Activated T-helper 1 cell treated with anti-CD3 and anti-CD28 coated beads, Interleukin-12 subunit alpha, Interleukin-12 subunit beta, Interleukin-2, Interleukin-4 antibody, amounts not matched to agents 30 ng/mL and 10 ng/mL and 1 ng/mL, durations not matched to agents 14 hours and 24 hours and 36 hours (primary cell): ENCODE measurements at regions not wholly inside any gene's neighbourhood (a gene's known extent, or its start where the extent isn't known, plus 50 kb on each side); places are given as distances from the start of the nearest gene placed in this dataset.
A peak's percentile ranks its signal among the peaks of the same experiment; 100 is the strongest.

ENCODE experiments used
- DNase-seq: peaks from one replicate; pipeline ENCODE4 v3.0.0; 2021; ENCODE audit warnings: low spot score
- H3K27ac Mint-ChIP-seq: one replicate; pipeline ENCODE4 v1.8.0; 2021; ENCODE audit warnings: mild to moderate bottlenecking, mixed read lengths
- H3K27me3 Mint-ChIP-seq: one replicate; pipeline ENCODE4 v1.8.0; 2022; ENCODE audit warnings: mild to moderate bottlenecking, moderate library complexity, mixed read lengths; ENCODE audit not compliant: insufficient read depth
- H3K36me3 Mint-ChIP-seq: one replicate; pipeline ENCODE4 v1.8.0; 2021; ENCODE audit warnings: low read depth, mixed read lengths
- H3K4me1 Mint-ChIP-seq: one replicate; pipeline ENCODE4 v1.8.0; 2021; ENCODE audit warnings: low read depth, mixed read lengths
- H3K4me3 Mint-ChIP-seq: one replicate; pipeline ENCODE4 v1.8.0; 2021; ENCODE audit warnings: mild to moderate bottlenecking, moderate library complexity, mixed read lengths
- H3K9me3 Mint-ChIP-seq: one replicate; pipeline ENCODE4 v1.8.0; 2021; ENCODE audit warnings: mixed read lengths
- intact Hi-C: fragments of 100-400 bp; cut with micrococcal nuclease; formaldehyde crosslinking; loops from one replicate; pipeline ENCODE4 v1.15.1; 2024

DNA sequence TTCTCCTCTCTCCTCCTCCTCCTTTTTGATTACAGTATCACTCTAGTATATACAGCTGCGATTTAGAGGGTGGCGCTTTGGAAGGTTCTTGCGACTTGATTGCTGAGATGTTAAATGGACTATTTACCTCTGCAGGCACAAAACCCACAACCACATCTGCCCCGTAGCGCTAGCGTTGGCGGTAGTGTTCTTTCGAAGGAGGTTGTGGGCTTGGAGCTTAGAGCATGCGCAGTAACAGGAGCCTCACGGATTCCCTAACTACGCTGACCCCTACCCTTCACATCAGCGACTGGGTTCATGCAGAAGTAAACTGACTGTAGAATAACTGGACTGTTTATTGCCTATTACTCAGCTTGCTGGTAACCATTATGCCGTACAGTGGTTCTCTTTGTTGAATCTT is 58.0 kb downstream of the CGGBP1 start:
- H3K27ac Mint-ChIP-seq = no peak overlapping the region
- H3K36me3 Mint-ChIP-seq = no peaks in the 10 kb centered on the region
- intact Hi-C loops = loop anchor here (5.0 to 10.0 kb wide), 5 partner anchors 209 to 1026 kb away; partner anchors contain the start of gene HTR1F
- no peaks in the 10 kb centered on the region for H3K9me3 Mint-ChIP-seq
- peak overlapping the region; percentile 42 for H3K4me3 Mint-ChIP-seq
- H3K4me1 Mint-ChIP-seq = peaks cover 30% of the 10 kb centered on the region
- peaks cover 15% of the 10 kb centered on the region for H3K27me3 Mint-ChIP-seq
- DNase-seq = no peak

DNA sequence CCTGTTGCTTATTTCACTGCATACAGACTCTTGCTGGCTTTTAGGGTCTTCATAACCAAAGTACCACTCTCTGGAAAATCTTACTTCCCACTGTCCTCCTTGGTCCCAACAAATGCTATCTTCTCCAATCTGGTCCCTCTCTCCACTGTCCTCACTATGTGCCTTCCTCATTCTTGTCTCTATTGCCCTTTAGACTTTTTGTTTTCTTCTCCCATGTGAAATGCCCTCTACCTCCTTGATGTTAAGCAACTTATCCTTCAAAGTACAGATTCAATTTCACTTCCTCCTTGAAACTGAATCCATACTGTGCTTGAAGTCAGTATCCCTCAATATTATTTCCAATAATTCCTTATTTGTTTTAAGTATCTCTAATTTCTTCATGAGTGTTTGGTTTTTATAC is 60.8 kb downstream of the CGGBP1 start:
- no peaks in the 10 kb centered on the region for H3K9me3 Mint-ChIP-seq

DNA sequence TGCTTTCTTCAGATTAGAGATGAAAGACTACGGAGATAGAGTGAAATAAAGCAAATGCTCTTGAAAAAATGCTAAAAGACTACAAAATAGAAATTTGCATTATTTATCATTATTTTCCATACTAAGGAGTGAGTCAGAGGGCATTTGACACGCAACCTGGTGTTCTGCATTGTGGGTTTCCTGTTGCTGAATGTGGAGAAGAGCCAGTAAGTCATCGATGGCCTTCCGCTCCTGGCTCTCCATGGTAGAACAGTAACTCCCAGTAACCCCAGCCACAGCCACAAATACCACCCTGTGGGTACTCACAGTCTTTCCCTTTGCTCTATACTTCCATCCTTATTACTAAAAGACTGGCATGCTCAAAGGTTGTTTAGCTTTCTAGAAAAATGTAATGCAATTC is 61.5 kb downstream of the CGGBP1 start:
- Mint-ChIP-seq H3K36me3 (no peaks in the 10 kb centered on the region), H3K4me1 (peaks cover 30% of the 10 kb centered on the region), H3K4me3 (peak overlapping the region; percentile 34), H3K27me3 (peaks cover 13% of the 10 kb centered on the region), H3K27ac (peak overlapping the region; percentile 56), H3K9me3 (no peaks in the 10 kb centered on the region)
- DNase-seq = peak; percentile 31
- intact Hi-C loops = loop anchor here (1.0 kb wide), 2 partner anchors 22 to 62 kb away; partner anchors contain the start of genes CGGBP1 and ZNF654

More for the DNA sequence above, 60.8 kb downstream of the CGGBP1 start:
- H3K36me3 Mint-ChIP-seq = no peaks in the 10 kb centered on the region
- peaks cover 13% of the 10 kb centered on the region for H3K27me3 Mint-ChIP-seq
- intact Hi-C loops = loop anchor here (1.0 kb wide), 2 partner anchors 21 to 61 kb away; partner anchors contain the start of genes CGGBP1 and ZNF654
- DNase-seq = no peak
- H3K27ac Mint-ChIP-seq = no peak overlapping the region
- peaks cover 30% of the 10 kb centered on the region for H3K4me1 Mint-ChIP-seq
- H3K4me3 Mint-ChIP-seq = no peak overlapping the region

DNA sequence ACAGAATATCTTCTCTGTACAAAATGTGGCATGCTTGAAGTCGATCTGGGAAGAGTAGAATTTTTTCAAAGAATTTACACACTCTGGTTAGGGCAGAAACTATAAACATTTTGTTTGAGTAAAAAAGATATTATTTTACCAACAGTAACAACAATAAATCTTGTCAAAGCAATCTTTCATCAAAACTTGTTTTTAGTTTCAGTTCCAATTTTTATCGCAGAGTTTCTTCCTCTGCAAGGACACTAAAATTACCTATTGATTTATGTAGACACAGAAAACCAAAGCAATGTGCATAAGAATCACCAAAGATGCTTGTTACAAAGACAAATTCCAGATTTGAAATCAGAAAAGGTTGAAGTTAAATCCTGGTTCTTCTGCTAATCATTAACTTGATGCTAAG is 61.9 kb downstream of the CGGBP1 start:
- peaks cover 30% of the 10 kb centered on the region for H3K4me1 Mint-ChIP-seq
- intact Hi-C loops = loop anchor here (1.0 kb wide), 2 partner anchors 22 to 62 kb away; partner anchors contain the start of genes CGGBP1 and ZNF654
- peak overlapping the region; percentile 34 for H3K4me3 Mint-ChIP-seq
- no peaks in the 10 kb centered on the region for H3K36me3 Mint-ChIP-seq
- H3K27ac Mint-ChIP-seq = peak overlapping the region; percentile 56
- peaks cover 13% of the 10 kb centered on the region for H3K27me3 Mint-ChIP-seq
- H3K9me3 Mint-ChIP-seq = no peaks in the 10 kb centered on the region
- DNase-seq = no peak

DNA sequence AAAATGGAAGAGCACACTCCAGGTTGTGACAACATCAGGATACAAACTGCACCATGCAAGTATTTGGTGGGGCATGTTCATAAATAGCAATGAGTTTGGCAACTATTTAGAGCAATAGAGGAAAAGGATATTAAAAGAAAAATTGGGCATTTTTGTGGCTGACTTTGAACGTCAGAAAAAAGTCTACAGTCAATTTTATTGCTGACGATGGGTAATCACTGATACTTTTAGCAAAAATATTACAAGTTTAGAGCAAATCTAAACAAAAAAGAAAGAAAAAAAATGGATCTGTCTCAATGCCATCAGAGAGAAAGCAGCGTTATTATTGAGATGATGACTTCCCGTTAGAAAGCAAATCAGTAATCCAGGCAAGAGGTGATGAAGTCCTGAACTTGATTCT is 65.2 kb downstream of the CGGBP1 start:
- Mint-ChIP-seq H3K27me3 (peaks cover 4% of the 10 kb centered on the region), H3K27ac (no peak overlapping the region), H3K4me1 (peaks cover 16% of the 10 kb centered on the region), H3K36me3 (no peaks in the 10 kb centered on the region), H3K4me3 (no peak overlapping the region), H3K9me3 (no peaks in the 10 kb centered on the region)
- DNase-seq = no peak
- intact Hi-C loops = no loop called here

DNA sequence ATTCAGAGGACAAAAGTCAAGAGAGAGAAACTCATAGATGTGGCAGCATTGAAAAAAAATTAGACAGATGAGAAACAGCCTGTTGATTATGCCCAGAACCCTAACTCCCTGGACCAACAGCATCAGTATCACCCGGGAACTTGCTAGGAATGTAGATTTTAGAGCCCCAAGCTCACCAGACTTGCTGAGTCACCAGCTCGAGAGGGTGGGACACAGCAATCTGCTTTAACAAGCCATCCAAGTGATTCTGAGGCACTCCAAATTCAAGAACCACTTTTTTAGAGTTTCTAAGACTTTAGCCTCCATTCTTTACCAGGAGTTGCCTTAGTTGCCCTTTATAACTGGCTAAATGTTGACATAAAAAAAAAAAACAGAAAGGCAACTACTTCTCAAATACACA is 70.9 kb downstream of the CGGBP1 start:
- intact Hi-C loops = no loop called here
- H3K4me1 Mint-ChIP-seq = no peaks in the 10 kb centered on the region
- no peak overlapping the region for H3K4me3 Mint-ChIP-seq
- H3K27me3 Mint-ChIP-seq = peaks cover 3% of the 10 kb centered on the region
- no peak overlapping the region for H3K27ac Mint-ChIP-seq
- H3K9me3 Mint-ChIP-seq = no peaks in the 10 kb centered on the region
- no peak for DNase-seq
- H3K36me3 Mint-ChIP-seq = no peaks in the 10 kb centered on the region

DNA sequence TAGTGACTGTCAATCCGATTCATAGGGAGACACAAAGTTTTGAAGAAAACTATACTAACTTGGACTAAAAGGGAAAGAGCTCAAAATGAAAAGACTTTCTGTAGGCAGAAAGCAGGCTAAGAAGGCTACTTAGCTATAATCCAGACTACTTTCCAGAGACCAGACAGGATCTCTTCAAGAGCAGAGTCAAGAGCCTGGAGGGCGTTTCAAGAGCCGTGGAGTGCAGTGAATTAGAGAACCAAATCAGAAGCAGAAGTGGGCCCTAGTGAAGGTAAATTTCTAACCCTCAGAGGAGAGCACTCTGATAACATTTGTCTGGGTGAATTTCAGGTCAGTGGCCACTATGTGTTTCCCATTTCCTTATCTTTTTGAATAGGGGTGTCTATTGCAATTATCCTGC is 76.4 kb downstream of the CGGBP1 start:
- H3K27me3 Mint-ChIP-seq = peaks cover 3% of the 10 kb centered on the region
- no peak overlapping the region for H3K4me3 Mint-ChIP-seq
- intact Hi-C loops = no loop called here
- H3K36me3 Mint-ChIP-seq = no peaks in the 10 kb centered on the region
- DNase-seq = no peak
- no peak overlapping the region for H3K27ac Mint-ChIP-seq
- H3K9me3 Mint-ChIP-seq = no peaks in the 10 kb centered on the region
- no peaks in the 10 kb centered on the region for H3K4me1 Mint-ChIP-seq

DNA sequence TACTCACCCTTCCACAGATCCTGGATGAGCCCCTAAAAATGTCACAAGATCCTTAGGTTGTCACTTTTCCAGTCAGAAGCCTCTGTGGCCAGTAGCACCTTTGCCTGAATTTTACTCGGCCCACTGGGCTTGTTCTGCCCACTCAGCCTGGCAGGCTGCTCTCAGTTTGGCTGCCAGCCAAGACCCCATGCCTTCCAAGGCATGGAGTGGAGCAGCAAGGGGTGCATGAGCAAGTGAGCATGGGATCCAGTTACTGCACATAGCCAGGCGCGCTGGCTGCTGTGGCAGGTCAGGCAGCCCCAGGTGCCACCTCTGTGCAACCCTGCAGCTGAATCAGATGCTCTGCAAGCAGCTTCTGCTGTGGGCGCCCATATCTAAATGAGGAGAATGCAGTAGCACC is 79.3 kb downstream of the CGGBP1 start:
- peaks cover 5% of the 10 kb centered on the region for H3K27me3 Mint-ChIP-seq
- no peak overlapping the region for H3K4me3 Mint-ChIP-seq
- no peak for DNase-seq
- no peaks in the 10 kb centered on the region for H3K4me1 Mint-ChIP-seq
- H3K36me3 Mint-ChIP-seq = no peaks in the 10 kb centered on the region
- no peak overlapping the region for H3K27ac Mint-ChIP-seq
- intact Hi-C loops = no loop called here
- no peaks in the 10 kb centered on the region for H3K9me3 Mint-ChIP-seq

DNA sequence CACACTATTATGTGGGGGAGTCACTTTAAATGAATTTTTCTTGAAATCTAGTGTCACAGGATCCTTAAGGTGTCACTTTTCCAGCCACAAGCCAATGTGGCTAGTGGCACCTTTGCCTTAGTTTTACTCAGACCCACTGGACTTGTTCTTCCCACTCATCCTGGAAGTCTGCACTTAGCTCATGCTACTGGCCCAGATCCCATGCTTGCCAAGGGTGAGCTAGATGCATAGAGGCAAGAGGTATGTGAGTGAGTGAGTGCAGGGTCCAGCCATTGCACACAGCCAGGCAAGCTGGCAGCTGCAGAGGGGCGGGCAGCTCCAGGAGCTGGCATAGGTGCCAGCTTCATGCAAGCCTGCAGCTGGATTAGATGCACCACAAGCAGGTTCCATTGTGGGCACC is 81.0 kb downstream of the CGGBP1 start:
- Mint-ChIP-seq H3K36me3 (no peaks in the 10 kb centered on the region), H3K9me3 (no peaks in the 10 kb centered on the region), H3K4me1 (no peaks in the 10 kb centered on the region), H3K4me3 (no peak overlapping the region), H3K27me3 (peaks cover 5% of the 10 kb centered on the region), H3K27ac (no peak overlapping the region)
- intact Hi-C loops = no loop called here
- DNase-seq = no peak

DNA sequence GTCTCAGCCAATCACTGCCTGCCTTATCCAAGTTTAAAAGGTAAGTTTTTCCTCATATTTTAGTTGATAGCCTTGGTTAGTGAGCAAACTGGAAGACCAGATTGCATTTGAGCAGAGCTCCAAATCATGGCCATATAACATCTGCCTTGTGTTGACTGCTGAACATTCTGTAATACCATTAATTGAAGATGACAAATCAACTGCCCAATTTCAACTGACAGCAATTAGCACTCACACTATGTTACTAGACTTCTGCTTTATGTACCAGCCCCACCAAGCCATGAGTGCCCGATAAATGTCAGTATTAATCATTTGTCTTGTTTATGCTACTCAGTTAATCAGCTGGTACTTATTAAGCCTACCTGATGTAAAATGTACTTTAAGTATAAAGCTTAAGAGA is 83.1 kb downstream of the CGGBP1 start:
- no peaks in the 10 kb centered on the region for H3K9me3 Mint-ChIP-seq
- no peaks in the 10 kb centered on the region for H3K36me3 Mint-ChIP-seq
- no peak for DNase-seq
- intact Hi-C loops = no loop called here
- no peaks in the 10 kb centered on the region for H3K4me1 Mint-ChIP-seq
- peaks cover 5% of the 10 kb centered on the region for H3K27me3 Mint-ChIP-seq
- no peak overlapping the region for H3K27ac Mint-ChIP-seq
- H3K4me3 Mint-ChIP-seq = no peak overlapping the region

DNA sequence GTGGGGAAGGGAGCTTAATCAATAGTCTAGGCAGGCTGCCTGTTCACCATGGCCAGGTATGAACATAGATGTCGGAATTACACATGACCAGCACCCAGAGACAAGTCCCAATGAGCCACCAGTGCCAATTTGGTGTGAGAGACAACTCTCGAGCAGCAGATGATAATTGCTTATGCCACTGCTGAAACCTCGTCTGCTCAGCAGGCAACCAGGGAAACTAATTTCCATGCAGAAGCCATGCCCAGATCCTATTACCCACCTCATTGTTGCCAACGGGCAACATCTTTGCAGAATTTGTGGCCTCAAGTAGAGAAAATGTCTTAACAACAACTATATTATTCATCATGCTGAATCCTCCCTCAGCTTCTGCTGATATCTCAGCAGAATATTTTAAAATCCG is 84.9 kb downstream of the CGGBP1 start:
- intact Hi-C loops = loop anchor here (2.0 kb wide), 1 partner anchor 51 kb away; no protein-coding TSS in a partner anchor
- DNase-seq = no peak
- Mint-ChIP-seq H3K27ac (no peak overlapping the region), H3K4me3 (no peak overlapping the region), H3K36me3 (no peaks in the 10 kb centered on the region), H3K9me3 (no peaks in the 10 kb centered on the region), H3K27me3 (peaks cover 7% of the 10 kb centered on the region), H3K4me1 (no peaks in the 10 kb centered on the region)

DNA sequence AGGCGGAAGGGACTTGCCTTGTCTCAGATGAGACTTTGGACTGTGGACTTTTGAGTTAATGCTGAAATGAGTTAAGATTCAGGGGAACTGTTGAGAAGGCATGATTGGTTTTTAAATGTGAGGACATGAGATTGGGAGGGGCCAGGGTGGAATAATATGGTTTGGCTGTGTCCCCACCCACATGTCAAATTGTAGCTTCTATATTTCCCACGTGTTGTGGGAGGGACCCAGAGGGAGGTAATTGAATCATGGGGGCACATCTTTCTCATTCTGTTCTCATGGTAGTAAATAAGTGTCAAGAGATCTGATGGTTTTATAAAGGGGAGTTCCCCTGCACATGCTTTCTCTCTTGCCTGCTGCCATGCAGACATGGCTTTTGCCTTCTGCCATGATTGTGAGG is 89.2 kb downstream of the CGGBP1 start:
- intact Hi-C loops = no loop called here
- no peak for DNase-seq
- H3K9me3 Mint-ChIP-seq = no peaks in the 10 kb centered on the region
- H3K4me3 Mint-ChIP-seq = no peak overlapping the region
- no peaks in the 10 kb centered on the region for H3K36me3 Mint-ChIP-seq
- H3K4me1 Mint-ChIP-seq = no peaks in the 10 kb centered on the region
- H3K27ac Mint-ChIP-seq = no peak overlapping the region
- peaks cover 2% of the 10 kb centered on the region for H3K27me3 Mint-ChIP-seq

DNA sequence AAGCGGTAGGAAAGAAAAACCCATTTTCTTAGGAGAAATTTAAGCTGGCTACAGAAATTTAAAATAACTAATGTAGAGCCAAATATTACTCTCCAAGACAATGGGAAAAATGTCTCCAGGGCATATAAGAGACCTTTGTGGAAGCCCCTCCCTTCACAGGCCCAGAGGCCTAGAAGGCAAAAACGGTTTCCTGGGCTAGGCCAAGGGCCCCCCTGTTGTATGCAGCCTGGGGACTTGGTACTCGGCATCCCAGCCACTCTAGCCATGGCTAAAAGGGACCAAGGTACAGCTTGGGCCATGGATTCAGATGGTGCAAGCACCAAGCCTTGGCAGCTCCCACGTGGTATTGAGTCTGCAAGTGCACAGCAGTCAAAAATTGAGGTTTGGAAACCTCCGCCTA is 90.1 kb downstream of the CGGBP1 start:
- Mint-ChIP-seq H3K36me3 (no peaks in the 10 kb centered on the region), H3K27me3 (peaks cover 2% of the 10 kb centered on the region)
- intact Hi-C loops = no loop called here

DNA sequence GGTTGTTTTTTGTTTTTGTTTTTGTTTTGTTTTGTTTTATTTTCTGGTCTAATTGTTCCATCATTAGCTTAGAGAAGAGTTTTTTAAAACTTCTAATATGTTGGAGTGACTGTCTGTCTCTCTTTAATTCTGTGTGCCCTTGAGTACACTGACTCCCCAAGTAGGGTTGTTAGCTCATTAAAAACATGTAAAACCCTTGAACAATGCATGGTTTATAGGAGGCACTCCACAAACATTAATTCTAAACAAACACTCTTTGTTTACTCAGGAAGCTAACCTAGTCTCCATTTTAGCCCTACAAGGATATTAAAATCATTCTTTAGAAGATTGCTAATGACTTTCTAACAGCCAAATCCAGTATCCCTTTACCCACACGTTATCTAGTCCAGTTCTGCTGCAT is 100.5 kb downstream of the CGGBP1 start:
- Mint-ChIP-seq H3K4me3 (no peak overlapping the region), H3K27ac (no peak overlapping the region), H3K9me3 (no peaks in the 10 kb centered on the region), H3K36me3 (no peaks in the 10 kb centered on the region), H3K27me3 (peaks cover 12% of the 10 kb centered on the region), H3K4me1 (no peaks in the 10 kb centered on the region)
- intact Hi-C loops = no loop called here
- no peak for DNase-seq

More for the DNA sequence above, 90.1 kb downstream of the CGGBP1 start:
- Mint-ChIP-seq H3K9me3 (no peaks in the 10 kb centered on the region), H3K4me3 (no peak overlapping the region), H3K4me1 (no peaks in the 10 kb centered on the region), H3K27ac (no peak overlapping the region)
- no peak for DNase-seq
